Dermis blood vessel endothelial cell (primary cell): ENCODE measurements at regions not wholly inside any gene's neighbourhood (a gene's known extent, or its start where the extent isn't known, plus 50 kb on each side); places are given as distances from the start of the nearest gene placed in this dataset.
"Not testable (repeated sequence)": the region's sequence is repeated elsewhere in the genome, so short reads cannot be mapped to it uniquely, and the experiment has no call there.

Source experiments
- DNase-seq: peaks from one replicate; pipeline ENCODE4 v3.0.0; 2010

DNA sequence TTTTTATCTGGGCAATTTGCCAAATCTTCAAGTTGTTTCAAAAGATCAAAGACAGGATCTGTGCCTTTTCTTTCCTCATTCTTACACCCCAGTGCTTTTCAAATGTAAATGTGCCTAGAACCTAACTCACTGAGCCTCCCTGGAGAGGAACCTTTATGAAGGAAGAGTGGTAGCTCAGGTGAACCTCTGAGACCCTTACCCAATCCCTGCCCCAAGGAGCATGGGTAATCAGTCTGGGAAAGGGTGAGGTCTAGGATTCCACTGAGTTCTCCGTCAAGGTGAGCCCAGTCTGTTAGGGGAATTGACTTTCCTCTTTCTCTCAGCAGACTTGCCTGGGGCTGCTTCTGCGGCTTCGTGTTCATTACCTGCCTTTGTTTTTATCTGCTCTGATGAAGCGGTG, 88.1 kb upstream of the MAP4K4 start:
- no peak for DNase-seq

DNA sequence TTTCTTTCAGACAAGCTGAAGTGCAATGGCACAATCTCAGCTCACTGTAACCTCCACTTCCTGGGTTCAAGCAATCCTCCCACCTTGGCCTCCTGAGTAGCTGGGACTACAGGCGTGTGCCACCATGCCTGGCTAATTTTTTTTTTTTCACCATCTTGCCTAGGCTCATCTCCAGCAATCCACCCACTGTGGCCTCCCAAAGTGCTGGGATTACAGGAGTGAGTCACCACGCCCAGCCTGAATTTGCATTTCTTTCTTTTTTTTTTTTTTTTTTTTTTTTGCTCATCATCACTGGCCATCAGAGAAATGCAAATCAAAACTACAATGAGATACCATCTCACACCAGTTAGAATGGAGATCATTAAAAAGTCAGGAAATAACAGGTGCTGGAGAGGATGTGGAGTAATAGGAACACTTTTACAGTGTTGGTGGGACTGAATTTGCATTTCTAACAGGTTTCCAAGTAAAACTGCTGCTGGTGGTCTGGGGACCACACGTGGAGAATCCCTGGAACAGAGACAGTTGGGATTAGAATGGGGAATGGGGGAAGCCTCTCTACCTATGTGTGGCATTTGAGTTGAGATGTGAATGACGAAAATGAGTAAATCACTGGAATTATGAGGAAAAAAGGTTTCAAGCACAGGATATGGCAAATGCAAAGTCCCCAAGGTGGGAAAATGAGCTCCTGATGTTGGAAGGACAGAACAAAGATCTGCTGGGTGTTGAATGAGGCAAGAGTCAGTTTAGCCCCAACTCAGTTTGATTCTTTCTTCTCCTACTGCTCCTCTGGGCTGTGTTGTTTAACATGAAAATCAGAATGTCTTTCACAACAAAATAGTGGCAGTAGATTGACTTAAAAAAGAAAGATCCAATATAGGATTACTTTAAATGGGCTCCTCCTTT, 88.8 kb upstream of the MAP4K4 start:
- DNase-seq = no peak

DNA sequence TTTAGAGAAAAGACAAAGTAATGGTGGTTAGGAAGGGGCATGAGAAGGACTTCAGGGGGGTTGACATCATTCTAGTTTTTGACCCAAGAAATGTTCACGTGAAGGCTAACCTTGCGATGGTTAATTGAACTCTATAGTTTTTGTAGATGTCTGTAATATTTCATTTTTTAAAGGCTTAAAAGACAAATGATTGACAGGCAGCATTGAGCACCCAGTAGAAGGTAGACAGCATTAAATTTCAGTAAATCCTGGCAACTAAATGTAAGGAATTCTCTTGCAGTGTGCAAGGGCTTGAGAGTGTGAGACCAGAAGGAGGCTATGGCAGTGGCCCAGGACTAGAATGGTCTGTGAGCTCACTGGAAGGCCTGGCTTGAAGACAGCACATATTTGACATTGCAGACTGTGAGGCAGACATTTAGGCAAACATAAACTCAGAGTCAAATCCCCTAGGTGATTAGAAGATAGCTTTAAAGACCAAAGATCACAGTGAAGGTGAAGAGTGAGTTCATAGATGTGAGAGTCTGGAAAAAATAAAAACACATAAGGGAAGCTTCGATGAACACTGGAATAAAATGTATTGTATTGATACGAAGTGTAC, 100.1 kb upstream of the MAP4K4 start:
- no peak for DNase-seq

DNA sequence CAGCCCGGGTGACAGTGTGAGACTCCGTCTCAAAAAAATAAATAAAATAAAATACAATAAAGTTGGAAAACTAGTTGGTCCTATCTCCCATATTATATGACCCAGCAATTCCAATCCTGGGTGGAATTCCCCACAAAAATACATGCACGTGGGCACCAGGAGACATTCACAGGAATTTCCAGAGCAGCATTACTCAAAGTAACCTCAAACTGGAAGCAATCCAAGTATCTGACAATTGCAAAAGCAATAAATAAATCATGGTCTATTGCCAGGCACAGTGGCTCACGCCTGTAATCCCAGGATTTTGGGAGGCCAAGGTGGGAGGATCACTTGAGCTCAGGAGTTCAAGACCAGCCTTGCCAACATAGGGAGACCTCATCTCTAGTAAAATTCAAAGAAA, 101.2 kb upstream of the MAP4K4 start:
- peak; percentile 38 for DNase-seq

DNA sequence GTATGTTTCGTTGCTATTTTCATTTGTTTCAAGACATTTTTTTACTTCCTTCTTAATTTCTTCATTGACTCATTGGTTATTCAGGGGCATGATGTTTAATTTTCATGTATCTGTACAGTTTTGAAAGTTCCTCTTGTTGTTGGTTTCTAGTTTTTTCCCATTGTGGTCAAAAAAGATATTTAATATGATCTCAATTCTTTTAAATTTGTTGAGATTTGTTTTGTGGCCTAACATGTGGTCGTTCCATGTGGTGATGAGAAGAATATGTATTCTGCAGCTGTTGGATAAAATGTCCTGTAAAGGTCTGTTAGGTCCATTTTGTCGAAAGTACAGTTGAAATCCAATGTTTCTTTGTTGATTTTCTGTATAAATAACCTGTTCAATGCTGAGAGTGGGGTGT, 110.3 kb upstream of the MAP4K4 start:
- DNase-seq = no peak

DNA sequence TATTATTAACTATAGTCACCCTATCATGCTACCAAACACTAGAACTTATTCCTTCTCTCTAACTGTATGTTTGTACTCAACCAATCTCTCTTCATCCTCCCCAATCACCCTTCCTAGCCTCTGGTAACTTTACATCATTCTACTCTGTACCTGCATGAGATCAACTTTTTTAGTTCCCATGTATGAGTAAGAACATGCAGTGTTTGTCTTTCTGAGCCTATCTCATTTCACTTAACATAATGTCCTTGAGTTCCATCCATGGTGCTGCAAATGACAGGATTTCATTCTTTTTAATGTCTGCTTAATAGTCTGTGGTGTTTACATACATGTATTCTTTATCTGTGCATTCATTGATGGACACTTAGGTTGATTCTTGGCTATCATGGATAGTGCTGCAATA, 108.9 kb upstream of the RFX8 start:
- DNase-seq = no peak

DNA sequence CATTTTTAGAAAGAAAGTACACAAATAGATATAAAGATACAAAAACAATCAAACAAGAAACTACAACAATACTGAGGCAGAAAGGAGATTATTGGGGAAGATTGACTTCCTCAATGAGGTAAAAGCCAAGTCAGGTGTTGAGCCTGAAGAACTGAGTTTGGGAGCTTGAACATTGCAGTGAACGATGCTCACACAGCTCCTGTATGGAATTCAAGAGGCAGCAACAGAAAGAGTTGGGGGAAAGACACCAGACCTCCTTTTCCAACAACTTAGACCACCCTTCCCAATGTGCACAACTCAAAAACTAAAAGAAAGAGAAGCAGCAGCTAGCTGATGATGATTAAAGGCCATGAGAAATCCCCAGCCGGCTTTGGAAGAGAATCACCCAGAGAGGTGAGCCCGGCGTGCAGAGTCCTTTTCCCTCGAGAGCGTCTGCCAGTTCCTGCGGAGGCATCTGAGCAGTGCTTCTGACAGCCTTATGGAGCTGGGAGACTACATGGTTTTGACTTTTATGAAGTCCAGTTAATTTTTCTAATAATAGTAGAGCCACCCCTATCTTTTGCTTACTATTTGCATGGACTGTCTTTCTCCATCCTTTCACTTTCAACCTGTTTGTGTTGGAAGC, 106.9 kb upstream of the RFX8 start:
- no peak for DNase-seq

DNA sequence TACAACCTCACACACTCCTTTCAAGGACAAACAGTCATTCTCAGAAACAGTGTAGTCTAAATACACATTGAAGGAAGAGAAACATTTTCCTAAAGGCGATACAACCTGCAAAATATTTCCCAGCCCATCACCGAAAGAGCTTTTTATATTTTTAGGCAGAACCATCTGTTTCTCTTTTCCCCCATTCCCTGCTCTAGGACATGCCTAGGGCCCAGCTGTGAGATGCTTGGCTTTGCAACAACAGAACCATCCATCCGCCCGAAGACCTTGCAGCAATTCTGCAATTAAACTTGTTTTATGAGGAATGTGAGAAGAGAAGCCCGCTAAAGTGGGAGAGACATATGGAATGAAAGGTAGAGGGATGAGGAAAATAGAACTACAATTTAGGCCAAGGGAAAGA, 105.6 kb upstream of the RFX8 start:
- DNase-seq = no peak

DNA sequence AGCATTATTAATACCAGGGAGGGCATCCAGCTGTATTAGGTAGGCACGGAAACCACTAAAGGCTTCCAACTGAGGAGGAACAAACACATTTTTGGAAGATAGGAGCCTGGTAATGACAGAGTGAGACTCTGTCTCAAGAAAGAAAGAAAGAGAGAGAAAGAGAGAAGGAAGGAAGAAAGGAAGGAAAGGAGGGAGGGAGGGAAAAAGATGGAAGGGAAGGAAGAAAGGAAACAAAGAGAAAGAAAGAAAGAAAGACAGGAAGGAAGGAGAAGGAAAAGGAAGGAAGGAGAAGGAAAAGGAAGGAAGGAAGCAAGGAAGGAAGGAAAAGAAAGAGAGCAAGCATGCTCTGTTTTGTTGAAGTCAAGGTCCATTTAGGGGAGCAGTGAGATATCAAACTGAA, 103.8 kb upstream of the RFX8 start:
- DNase-seq = no peak

DNA sequence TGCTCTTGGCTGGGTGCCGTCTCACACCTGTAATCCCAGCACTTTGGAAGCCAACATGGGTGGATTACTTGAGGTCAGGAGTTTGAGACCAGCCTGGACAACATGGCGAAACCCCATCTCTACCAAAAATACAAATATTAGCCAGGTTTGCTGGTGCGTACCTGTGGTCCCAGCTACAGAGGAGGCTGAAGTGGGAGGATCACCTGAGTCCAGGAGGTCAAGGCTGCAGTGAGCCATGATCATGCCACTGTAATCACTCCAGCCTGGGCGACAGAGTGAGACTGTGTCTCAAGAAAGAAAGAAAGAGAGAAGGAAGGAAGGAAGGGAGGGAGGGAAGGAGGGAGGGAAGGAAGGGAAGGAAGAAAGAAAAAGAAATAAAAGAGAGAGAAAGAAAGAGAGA, 103.2 kb upstream of the RFX8 start:
- not testable (repeated sequence) for DNase-seq

DNA sequence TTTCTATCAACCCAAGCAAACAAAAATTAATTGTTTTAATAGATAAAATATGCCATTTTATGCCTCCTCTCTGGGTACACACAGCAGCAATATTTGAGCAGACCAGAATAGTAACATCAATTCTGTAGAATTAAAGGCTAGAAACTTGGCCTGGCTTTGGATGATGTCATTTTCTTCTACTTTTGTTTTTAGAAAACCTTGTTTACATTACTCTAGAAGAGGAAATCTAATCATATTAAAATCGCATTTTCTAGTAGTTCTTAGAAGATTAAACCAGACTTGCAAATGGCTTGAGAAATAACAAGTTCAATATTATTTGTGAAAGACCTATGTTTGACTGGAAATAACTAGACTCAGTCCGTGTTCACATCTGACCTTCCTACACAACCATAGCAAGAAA, 102.3 kb upstream of the RFX8 start:
- DNase-seq = peak; percentile 45

DNA sequence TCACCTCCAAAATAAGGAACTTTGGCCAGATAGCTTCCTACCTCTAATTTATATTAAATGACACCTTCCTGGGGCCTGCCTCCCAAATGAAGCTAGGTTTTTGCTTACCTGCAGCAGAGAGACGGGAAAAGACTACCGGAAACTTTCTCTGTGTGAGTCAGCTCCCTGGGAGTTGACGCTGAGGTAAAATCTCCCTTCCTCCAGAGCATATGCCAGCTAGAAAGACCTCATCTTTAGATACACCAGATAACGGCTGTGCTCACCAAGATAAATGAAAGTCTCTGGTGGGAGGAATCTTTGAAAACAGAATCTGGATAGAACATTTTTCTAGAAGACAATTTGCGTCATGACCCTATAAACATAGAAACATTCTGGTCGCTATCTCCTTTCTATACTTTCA, 99.7 kb upstream of the RFX8 start:
- peak; percentile 25 for DNase-seq

DNA sequence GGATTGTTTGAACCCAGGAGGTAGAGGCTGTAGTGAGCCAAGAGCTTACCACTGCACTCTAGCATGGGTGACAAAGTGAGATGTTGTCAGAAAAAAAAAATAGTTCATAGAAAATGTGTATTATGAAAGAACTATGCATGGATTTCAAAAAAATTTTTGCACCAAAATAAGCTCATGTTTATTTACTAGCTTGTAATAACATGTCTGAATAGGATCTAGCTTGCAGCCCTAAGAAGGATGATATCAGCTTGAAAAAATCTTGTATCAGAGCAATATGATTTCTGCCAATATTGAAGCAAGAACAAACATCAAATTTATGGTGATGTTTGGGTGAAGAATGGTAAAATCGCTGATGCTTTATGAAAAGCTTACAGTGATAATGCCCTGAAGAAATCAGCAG, 97.0 kb upstream of the RFX8 start:
- no peak for DNase-seq

DNA sequence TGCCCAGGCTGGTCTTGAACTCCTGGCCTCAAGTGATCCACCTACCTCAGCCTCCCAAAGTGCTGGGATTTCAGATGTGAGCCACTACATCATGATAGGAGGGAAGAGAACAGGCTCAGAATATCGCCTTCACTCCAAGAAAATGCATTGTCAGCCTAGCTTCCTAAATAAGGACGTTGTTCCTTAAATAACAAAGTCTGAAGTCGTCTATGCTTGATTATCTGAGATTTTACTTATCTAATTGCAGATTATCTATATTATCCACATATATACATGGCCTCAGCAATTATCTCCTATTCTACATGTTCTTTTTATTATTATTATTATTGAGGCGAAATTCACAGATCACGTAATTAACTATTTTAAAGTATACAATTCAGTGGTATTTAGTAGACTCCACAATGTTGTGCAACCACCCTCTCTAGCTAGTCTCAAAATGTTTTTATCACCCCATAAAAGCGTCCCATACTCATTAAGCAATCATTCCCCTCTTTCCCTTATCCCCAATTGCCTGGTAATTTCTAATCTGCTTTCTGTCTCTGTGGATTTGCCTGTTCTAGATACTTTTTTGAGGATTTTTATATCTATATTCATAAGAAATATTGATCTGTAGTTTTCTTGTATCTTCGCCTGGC, 95.1 kb upstream of the RFX8 start:
- no peak for DNase-seq

DNA sequence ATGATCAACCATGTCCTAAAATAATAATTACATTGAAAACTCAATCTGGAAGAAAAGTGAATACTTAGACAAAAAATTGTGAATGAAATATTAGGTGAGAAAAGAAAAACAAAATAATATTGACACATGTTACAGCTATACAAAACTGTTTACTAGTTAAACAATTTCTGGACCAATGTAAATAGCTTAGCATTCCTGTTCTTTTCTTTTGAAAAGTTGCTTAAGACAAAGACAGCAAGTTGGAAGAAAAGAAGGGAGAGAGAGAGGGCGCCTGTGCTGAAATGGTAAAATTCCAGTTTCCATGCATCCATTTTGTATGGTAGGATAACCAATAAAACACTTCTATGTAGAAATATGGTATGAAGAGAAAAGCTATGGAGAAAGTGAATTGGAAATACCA, 94.1 kb upstream of the RFX8 start:
- no peak for DNase-seq

DNA sequence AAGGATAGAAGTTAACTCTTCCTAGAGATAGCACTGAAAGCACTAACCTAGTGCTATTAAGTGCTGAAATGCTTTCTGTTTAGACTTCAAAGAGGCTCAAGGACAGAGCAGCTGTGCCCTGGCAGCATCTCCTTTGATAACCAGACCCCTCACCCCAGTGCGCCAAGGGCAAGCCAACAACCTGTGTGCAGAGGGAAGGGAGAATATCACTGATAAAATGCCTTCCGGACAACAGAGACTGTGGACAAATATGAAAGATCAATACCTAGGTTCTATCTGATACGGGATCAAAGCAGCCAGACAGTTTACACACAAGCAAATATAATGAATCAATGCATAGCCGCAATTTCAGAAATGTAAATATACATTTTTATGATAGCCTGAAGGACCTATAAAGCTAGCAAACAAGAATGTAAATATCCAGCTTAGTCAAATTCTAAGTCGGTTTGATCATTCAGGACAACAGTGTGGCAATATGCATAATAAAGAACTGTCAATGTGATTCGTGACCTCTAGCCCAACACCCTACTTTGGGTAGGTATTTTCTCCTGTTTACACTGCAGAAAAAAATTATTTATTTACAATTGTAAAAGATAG, 91.8 kb upstream of the RFX8 start:
- no peak for DNase-seq

DNA sequence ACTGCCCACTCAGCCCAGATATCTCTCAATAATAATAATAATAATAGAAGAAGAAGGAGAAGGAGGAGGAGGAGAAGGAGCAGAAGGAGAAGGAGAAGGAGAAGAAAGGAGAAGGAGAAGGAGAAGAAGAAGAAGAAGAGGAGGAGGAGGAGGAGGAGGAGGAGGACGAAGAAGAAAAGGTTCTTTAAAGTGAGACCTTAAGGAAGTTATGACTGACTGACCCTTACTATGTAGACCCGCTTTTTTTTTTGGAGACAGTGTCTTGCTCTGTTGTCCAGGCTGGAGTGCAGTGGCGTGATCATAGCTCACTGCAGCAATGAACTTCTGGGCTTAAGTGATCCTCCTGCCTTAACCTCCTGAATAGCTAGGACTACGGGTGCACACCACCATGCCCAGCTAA, 88.9 kb upstream of the RFX8 start:
- DNase-seq = no peak

DNA sequence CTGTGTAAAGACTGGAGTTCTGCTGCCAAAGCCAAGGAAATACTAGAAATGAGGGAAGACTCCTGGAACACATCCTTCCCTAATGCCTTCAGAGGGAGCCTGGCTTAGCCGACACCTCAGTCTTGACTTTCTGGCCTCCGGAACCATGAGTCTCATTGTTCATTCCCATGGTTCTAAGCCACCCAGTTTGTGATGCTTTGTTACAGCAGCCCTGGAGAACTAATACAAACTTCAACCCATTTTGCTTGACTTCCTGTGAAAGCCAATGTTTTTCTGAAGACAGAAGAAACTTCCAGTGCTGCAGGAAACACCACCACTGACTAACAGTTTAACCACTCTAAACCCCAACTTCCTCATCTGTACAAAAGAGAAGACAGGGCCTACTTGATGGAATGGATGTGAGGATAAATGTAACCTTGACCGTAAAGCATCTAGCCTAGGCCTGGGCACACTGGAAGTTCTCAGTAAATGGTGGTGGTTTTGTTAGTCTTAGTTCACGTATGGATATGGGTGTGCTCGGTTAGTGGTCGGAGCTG, 85.9 kb upstream of the RFX8 start:
- peak; percentile 23 for DNase-seq

DNA sequence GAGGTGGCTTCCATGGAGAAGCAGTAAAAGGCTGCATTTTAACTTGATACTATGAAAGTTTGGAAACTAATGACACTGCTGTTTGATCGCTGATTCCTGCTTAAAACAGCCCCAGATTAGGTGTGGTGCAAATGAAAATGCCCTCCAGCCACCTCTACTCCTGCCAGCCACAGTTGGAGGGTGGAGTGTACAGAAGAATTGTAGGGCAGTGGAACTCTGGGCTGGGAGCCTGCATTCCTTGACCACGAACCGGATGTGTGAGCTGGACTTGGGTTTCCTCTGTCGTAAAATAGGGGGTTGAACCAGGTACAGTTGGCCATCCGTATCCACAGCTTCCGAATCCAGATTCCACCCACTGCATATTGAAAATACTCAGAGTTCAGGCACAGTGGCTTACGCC, 84.6 kb upstream of the RFX8 start:
- peak; percentile 90 for DNase-seq

DNA sequence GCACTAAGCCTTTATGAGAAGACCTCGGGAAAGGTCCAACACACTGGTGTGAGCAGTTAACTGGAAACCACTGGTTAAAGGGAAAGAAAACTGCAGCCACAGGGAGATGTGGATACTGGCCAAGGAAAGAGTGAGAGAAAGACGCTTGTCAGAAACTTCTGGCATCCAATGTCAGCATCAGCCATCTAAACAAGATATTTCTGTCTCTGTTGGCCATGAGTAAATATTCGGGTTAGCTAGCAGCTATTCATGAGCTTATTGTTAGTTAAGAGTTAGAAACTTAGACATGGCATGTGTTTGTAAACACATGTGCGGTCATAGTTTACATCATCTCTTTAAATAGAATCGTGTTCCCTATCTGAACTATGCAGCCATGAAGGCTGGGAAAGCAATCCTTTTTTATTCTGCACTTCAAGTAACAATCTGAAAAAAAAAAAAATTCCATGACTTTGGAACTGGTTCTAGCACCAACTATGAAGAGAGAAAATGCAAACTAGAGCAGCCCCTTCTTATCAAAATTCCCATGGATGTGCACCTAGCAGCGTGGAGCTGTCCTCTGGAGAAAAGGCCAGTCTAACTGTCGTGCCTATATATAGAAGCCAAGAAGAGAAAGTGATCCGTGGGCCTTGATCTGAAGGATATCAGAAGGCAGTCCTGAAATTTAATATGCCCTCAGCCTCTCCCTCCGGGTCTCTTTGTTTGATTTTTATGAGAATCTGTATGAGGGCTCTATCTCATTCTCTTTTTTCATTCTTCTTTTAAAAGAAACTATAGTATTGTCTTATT, 84.0 kb upstream of the RFX8 start:
- peak; percentile 28 for DNase-seq

DNA sequence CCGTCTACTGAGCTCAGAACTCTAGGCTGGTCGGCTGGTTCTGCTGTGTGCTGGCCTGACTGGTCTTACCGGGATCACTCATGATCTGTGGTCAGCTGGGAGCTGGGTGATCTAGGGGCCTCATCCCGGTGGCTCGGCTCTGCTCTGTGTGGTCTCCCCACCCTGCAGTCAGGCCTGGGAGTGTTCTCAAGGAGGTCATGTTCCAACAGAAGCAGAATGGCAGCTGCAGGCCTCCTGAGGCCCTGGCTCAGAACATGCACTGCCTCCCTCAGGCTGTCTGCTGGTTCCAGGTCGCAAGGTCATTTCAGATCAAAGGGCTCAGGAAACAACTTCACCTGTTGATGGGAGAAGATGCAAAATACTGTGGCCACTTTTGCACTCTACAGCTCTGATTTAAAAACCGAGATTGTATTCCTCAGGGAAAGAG, 81.1 kb upstream of the RFX8 start:
- DNase-seq = no peak

DNA sequence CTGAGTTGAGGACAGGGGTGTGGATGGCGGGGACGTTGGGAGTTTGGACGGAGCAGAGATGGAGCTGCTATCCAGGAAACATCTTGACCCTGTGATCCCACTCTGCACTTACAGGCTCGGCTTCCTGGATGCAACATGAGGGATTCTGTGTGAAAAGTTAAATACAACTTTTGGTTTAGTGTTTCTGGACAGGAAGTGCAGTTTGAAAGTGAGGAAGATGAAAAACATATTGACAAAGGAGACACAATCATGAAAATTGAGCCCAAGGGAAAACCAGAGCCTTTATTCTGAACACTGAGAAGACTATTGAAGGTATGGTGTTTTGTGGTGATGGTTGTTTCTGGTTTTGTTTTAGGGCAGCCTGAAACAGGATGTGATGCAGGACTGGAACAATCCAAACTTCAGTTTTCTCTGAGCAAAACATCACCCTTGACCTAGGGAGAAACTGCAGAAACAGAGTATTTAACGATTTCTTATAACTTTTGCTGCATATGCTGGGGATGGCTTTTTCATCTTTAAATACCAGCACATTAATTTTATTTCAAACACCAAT, 76.5 kb upstream of the RFX8 start:
- peak; percentile 30 for DNase-seq
